ENCODE measurements at regions not wholly inside any gene's neighbourhood (a gene's known extent, or its start where the extent isn't known, plus 50 kb on each side); places are given as distances from the start of the nearest gene placed in this dataset.

DNA sequence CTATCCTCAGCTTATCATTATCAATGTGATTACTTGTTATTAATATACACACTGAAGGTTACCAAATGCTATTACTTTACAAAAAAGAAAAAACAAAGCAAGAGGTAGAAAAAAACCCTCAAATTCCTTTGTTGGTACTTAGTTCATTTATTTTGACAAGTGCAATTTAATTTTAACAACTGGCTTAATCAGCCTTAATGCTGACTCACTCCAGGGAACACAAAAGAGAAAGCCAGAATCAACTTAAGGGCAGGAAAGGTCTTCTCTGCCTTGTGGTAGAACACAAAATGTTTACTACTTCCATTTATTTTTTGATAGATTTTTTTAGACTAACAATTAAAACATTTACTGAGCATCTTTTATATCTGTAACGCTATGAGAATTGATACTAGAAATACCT lies 417.1 kb downstream of the PCDH17 start:
- intact Hi-C loops (cut with micrococcal nuclease), result no loop called here

DNA sequence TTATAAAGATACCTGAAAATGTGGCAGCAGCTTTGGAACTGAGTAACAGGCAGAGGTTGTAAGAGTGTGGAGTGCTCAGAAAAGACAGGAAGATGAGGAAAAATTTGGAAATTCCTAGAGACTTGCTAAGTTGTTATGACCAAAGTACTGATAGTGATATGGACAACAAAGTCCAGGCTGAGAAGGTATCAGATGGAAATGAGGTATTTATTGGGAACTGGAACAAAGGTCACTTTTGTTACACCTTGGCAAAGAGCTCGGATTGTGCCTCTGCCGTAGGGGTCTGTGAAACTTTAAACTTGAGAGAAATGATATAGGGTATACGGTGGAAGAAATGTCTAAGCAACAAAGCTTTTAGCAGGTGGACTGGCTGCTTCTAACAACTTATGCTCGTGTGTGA lies 419.9 kb downstream of the PCDH17 start:
- intact Hi-C loops (cut with micrococcal nuclease), result no loop called here

DNA sequence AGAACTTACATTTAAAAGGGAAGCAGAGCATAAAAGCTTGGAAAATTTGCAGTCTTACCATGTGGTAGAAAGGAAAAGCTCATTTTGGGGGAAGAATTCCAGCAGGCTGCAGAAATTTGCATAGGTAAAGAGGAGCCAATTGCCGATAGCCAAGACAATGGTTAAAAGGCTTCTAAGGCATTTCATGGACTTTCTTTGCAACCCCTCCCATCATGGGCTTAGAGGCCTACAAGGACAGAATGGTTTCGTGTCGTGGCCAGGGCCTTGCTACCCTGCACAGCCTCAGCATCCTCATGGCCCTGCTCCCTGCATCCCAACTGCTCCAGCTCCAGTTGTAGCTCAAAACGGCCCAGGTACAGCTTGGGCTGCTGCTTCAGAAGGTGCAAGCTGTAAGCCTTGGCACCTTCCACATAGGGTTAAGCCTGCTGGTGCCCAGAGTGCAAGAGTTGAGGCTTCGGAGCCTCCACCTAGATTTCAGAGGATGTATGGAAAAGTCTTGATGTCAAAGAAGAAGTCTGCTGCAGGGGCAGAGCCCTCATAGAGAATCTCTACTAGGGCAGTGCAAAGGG lies 420.3 kb downstream of the PCDH17 start:
- intact Hi-C loops (cut with micrococcal nuclease), result no loop called here

DNA sequence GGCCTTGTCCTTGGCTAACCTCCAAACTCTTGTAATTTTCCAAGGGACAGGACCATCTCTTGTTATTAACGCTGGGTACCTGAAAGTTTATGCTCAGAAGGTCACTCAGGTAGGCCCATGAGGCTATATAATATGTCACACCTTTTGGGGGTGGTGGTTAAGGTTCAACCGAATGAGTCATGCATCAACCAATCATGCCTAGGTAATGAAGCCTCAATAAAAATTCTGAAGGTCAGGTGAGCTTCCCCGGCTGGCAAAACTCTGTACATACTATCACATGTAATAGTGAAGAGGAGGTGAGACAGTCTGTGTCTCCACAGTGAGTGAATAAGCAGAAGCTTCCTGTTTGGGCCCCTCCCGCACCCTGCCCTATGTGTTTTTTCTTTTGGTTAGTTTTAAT lies 424.9 kb downstream of the PCDH17 start:
- intact Hi-C loops (cut with micrococcal nuclease), result no loop called here

DNA sequence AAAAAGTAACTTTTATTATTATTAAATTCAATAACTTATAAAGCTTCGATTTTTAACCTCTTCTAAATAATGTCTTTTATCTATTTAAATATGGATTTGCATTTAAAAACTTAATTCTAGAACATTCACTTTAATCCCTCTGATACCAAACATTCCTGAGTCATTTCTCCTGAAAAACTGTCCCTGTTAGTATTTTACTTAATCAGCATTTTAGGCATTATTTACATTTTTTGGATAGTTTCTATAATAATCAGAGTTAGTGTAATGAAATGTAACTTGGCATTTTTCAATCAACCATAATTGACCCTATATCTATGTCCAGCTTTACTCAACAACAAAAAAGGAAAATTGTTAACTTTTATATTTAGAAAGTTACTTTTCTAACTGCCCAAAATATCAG lies 428.1 kb downstream of the PCDH17 start:
- intact Hi-C loops (cut with micrococcal nuclease), result no loop called here

DNA sequence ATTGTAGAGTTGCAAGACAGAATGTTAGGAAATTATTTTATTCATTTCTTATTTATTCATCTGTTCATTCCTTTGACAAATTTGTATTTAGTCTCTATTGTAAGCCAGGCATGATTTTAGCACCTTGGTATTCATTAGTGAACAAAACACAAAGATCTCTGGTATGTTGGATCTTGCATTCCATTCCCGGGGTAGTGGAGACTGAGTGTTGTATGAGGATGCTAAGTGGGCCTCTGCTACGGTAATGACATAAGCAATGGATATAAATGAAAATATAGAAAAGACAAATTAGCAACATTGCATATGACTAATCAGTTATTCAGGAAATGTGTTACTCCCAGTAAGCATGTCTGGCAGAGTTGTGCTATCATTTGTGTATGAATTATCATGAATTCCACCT lies 449.3 kb downstream of the PCDH17 start:
- intact Hi-C loops (cut with micrococcal nuclease), result no loop called here

DNA sequence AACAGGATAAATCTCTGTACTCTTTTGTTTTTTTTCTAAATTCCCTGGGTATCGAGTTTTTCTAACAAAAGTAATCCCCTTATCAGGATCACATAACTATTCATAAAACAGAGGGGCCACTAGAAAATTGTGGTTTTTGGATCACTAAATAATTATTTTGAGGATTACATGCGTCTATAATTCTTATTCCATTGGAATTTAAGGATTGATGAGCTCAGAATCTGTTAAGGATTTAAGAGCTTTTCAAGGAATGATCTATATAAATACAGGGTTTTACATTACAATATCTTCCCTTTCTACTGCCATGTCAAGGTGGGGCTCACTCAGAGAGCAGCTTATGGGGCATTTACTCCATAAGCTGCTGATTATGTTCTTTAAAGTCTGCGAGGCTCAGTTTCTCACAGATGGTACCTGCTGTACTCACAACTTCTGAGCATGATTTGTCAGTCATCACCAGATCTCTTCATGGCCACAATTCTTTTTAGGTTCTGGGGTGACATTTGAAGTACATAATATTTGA lies 449.8 kb downstream of the PCDH17 start:
- intact Hi-C loops (cut with micrococcal nuclease), result no loop called here

DNA sequence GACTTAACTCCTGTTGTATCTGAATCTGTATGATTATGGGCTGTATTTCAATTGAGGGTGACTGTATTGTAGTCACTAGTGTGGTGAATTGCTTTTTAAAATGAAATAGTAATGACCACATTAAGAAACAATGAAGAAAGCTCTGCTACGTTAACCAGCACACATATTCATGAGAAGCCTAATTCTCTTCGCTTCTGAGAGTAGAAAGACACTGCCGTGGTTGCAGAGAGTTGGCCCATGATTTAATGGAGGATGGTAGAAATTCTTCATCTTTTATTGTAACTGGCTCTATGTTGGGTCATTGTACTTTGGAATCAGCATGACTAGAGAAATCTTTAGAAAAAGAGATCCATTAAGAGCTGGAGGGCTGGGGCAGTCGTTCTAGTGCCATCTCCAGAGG lies 451.5 kb downstream of the PCDH17 start:
- intact Hi-C loops (cut with micrococcal nuclease), result no loop called here

DNA sequence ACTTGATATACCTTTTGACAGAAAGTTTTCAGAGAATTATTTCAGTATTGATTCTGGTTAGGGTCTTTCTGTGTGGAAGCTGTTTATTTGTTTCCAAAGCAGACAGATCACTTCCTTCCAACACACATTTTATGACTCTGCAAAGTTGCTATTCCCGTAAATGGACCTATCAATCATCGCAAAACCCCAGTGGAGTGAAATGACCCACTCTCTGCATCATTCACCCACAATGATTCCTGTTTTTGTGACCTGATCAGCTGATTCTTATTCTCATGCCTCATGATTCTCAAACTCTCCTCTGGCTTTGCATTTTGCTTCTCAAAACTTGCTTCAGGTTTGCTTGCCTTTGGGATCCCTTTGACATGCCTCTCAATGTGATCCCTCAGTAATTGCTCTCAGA lies 453.7 kb downstream of the PCDH17 start:
- intact Hi-C loops (cut with micrococcal nuclease), result no loop called here

DNA sequence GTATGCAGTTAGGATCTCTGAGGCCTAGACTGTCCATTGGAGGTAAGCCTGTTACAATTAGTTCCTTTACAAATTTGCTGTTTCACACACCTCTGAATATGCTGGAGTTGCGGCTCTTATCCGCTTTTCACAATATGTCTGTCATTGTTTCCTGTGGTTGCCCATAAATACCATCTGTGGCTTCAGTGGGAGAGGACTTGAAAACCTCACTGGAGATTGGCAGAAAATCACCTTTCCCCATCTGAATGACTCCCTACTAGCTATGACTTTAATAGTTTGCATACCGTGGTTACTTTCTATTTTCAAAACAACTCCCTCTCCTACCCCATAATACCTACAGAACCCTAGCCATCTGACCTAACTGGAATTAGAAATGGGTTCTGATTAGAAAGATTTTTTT lies 454.3 kb downstream of the PCDH17 start:
- intact Hi-C loops (cut with micrococcal nuclease), result no loop called here

DNA sequence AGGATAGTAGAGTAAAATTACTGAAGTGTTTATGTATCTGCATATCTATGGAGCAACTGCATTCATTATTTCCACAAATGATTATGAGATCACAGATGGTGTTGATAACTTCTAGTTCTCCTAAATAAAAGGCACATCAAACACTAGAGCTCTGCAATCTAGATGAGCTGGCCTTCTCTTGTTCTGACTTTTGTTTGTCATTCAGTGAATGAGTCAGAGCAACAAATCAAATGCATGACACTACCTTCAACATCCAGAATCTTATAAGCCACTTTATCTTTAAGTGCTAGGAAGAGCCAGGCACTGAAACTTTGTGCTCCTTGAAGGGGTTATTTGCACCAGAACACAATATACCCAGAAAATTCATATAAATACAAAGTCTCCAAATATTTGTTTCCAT lies 456.0 kb downstream of the PCDH17 start:
- intact Hi-C loops (cut with micrococcal nuclease), result no loop called here

DNA sequence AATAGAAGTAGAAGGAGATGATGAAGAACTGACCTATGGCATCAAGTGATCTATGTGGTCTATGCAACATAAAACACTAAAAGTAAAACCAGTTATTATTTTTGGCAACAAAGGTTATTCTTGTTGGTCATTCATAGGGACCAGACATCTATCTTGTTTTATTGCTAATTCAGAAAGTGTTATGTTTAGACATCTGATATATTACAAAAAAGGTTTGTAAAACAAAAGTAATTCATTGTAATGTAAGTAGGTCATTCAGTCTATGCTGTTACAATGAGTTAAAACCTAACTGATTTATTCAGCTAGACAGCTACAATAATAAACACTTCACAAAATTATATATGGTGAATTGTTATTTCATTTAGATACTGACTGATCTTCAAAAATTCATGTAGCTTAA lies 461.9 kb downstream of the PCDH17 start:
- intact Hi-C loops (cut with micrococcal nuclease), result no loop called here

DNA sequence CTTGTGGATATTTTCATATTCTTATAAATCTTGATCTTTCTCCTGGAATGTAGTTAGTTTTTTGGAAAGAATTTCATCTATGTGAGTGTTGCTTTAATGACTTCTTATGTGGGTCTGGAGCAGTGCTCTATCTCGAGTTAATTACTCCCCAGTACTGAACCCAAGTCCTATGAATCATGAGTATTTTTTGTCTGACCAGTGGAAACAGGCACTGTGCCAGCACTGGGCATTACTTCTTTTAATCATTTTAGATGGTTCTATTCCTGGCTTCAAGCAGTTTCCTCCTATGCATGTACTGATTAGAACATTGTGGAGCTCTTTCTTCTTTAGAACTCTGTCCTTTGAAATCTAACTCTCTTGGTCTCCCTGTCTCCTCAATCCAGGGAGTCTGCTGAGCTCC lies 466.3 kb downstream of the PCDH17 start:
- intact Hi-C loops (cut with micrococcal nuclease), result no loop called here

DNA sequence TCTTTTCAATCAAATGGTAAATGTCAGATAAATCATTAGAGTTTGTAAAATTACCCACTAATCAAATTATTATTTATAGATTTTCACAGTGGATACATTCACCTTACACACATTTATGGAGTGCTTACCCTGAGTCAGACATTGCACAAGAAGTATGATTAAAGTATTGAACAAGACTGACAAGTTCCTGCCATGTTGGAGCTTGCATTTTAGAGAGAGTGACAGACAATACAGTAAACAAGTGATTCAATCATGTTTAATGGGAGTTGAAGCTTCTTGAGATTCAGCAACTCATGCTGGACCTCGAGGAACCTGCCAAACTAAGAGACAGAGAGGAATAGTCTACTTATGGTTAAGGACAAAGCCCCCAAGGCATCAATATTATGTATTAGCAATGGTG lies 487.8 kb downstream of the PCDH17 start:
- intact Hi-C loops (cut with micrococcal nuclease), result no loop called here

DNA sequence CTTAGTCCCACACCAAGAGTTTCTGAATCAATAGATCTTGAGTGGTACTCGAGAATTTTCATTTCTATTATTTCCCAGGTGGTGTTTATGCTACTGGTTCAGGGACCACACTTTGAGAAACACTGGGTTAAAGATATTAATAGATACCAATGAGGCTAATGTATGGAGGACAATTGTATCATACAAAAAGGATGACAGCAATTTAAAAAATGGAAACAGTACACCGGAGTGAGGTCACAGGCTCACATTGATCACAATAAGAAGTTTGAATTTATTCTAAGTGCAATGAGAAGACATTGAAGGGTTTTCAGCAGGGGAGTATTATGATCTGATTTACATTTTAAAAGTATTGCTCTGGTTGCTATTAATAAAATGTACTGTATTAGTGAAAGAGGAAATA lies 488.3 kb downstream of the PCDH17 start:
- intact Hi-C loops (cut with micrococcal nuclease), result no loop called here

DNA sequence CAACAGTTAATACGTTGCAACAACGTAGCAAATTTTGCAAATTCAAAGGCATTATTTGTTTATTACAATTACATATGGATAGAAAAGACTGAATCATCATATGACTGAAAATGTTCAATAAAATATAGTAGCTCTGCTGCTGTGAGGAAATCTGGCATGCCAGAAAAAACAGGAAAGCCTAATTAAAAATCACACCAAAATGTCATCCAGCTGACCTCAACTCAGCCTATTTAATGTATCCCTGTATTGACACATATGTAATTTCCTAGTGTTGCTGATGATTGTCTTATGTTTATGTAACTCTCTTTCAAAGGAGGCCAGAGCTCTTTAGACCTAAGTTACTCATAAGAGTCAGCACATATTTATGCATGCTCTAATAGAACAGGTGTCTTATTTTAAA lies 495.0 kb downstream of the PCDH17 start:
- intact Hi-C loops (cut with micrococcal nuclease), result no loop called here

DNA sequence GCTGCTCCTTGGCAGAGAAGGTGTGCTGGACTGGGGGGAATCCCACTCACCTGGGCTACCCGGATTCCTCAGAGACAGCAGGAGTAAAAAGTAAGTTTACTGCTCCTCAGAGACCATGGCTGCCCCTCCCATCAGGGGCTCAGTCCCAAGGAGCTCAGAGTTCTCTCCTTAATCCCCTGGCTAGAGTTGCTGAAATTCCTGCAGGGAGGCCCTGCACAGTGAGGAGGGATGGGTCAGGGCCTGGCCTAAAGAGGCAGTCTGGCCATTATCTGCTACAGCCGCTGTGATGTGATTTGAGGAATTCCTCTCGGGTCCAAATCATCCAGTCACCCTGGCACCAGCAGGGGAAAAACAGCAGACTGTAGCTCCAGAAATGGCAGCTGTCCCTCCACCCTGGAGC lies 502.5 kb downstream of the PCDH17 start:
- intact Hi-C loops (cut with micrococcal nuclease), result no loop called here

DNA sequence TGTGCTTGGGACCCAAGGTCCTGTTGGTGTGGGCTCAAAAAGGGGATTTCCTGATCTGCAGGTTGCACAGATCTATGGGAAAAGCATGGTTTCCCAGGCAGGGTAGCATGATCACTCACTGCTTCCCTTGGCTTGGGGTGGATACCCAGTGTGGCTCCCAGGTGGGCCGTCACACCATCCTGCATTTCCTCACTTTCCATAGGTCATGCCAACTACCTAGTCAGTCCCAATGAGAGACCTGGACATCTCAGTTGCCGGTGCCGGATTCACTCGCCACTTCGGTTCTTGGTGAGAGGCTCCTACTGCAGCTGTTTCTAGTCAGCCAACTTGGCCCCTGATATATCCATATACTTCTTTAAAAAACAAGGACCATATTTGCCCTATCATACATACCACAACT lies 503.0 kb downstream of the PCDH17 start:
- intact Hi-C loops (cut with micrococcal nuclease), result no loop called here

DNA sequence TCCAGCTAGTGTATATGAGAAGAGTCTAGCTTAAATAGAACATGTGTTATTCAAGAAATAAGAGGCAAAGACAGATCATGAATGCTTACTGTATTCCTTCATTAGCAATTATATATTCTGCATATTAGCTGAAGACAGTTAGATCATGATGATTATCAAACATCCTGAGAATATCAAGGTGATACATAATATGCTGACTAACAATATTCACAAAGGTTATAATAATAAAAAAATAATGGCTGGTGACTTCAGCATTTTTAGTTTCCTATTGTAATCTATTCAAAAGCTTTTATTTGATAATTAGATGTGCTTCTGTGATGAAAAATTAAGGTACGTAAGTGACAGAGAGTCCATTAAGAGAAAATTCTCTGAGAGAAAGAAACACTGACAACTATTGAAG lies 511.4 kb downstream of the PCDH17 start:
- intact Hi-C loops (cut with micrococcal nuclease), result no loop called here

DNA sequence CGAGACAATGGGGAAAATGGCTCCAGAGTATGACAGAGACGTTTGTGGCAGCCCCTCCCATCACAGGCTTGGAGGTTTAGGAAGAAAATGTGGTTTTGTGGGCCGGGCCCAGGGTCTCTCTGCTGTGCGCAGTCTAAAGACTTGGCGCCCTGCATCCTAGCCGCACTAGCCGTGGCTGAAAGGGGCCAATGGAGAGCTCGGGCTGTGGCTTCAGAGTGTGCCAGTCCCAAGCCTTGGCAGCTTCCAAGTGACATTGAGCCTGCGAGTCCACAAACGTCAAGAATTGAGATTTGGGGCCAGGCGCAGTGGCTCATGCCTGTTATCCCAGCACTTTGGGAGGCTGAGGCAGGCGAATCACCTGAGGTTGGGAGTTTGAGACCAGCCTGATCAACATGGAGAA lies 513.1 kb downstream of the PCDH17 start:
- intact Hi-C loops (cut with micrococcal nuclease), result no loop called here

DNA sequence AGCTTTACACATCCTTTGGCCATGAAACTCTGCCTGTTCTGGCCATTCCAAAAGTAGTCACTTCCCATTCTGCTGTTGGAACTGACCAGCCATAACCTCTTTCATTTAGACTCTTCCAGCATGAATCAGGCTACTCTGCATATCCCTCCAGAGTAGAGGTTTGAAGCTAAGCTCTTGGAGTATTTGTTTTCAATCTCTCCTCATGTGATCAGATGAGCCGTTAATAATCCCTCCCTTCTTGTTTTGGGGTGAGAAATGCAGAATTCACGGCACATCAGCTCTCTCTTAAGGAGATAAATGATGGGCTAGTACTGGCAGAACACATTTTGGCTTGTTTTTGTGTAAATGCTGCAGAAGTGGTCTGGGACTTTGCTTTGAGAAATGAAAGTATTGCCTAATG lies 519.9 kb downstream of the PCDH17 start:
- intact Hi-C loops (cut with micrococcal nuclease), result no loop called here

DNA sequence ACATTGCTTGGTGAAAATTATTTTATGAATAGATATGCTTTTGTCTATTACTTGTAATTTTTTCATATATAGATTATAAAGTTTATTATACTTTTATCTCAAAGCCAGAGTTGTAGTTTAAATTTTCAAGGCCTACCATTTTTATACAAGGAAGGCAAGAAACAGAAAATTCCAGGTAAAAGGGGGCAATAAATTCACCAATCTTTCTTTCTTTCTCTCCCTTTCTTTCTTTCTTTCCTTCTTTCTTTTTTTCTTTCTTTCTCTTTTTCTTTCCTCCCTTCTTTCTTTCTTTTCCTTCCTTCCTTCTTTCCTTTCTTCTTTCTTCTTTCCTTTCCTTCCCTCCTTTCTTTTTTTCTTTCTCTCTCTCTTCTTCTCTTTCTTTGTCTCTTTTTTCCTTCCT lies 529.4 kb downstream of the PCDH17 start:
- intact Hi-C loops (cut with micrococcal nuclease), result no loop called here

DNA sequence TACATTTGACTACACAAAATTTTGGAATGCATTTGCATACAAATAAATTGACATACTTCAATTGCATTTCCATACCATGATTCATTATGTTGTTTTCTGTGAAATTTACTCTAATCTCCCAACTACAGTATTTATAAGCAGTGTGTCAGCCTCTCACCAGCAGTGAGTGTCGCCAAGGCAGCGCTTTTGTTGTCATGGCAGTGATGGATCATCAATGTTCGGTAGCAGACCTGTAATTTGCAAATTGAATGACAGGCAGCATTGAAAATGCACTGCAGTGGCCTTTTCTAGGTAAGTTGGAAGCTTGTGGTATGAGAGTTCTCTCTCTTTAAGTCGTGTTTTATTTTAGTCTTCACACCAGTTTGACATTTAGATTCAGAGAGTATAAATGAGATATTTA lies 534.1 kb downstream of the PCDH17 start:
- intact Hi-C loops (cut with micrococcal nuclease), result no loop called here

DNA sequence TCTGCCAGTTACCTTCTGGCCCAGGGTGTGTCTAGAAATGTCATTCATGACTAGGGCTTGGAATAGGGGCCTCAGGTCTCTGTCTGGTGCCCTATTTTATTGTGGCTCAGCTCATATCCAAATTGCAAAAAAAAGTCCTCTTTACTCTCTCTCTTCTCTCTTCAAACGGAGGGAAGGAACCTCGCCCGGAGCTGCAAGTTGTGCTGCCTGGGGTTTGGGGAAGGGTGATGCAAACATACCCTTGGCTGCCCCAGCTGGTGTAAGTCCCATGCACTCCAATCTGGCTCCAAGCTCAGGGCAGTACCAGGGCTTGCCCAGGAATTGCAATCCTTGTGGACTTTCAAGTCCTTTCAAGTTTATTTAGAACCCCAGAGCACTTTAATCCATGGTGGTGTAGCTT lies 549.6 kb downstream of the PCDH17 start:
- intact Hi-C loops (cut with micrococcal nuclease), result no loop called here
